Smooth muscle cell (in vitro differentiated cells): ENCODE measurements at regions not wholly inside any gene's neighbourhood (a gene's known extent, or its start where the extent isn't known, plus 50 kb on each side); places are given as distances from the start of the nearest gene placed in this dataset.

ENCODE experiments used
- DNase-seq: peaks from one replicate; lab custom pipeline; 2025; ENCODE audit not compliant: unreplicated experiment; lab: John Stamatoyannopoulos, UW
- H2AFZ ChIP-seq: fragments of 200-600 bp; sonication (generic); 2 replicates; pipeline ENCODE4 v1.6.0; 2016; ENCODE audit warnings: antibody characterized with exemption, low read depth, mild to moderate bottlenecking
- H3F3A ChIP-seq: fragments of 200-600 bp; sonication (generic); 2 replicates; pipeline ENCODE4 v1.6.0; 2017; ENCODE audit warnings: antibody characterized with exemption, low read depth
- H3K27ac ChIP-seq: fragments of 200-600 bp; sonication (generic); 2 replicates; pipeline ENCODE4 v1.5.1; 2016; ENCODE audit warnings: low read depth, mild to moderate bottlenecking
- H3K27me3 ChIP-seq: fragments of 200-600 bp; sonication (generic); 2 replicates; pipeline ENCODE4 v1.6.1; 2016; ENCODE audit warnings: low read depth, mild to moderate bottlenecking
- H3K36me3 ChIP-seq: fragments of 200-600 bp; sonication (generic); 2 replicates; pipeline ENCODE4 v1.5.1; 2016; ENCODE audit warnings: low read depth
- H3K4me1 ChIP-seq: fragments of 200-600 bp; sonication (generic); 2 replicates; pipeline ENCODE4 v1.5.1; 2016; ENCODE audit warnings: low read depth
- H3K4me2 ChIP-seq: fragments of 200-600 bp; sonication (generic); 2 replicates; pipeline ENCODE4 v1.6.0; 2016; ENCODE audit warnings: mild to moderate bottlenecking
- H3K4me3 ChIP-seq: fragments of 200-600 bp; sonication (generic); 2 replicates; pipeline ENCODE4 v1.5.1; 2016; ENCODE audit warnings: mild to moderate bottlenecking
- H3K79me2 ChIP-seq: fragments of 200-600 bp; sonication (generic); 2 replicates; pipeline ENCODE4 v1.6.0; 2016; ENCODE audit warnings: low read depth, mild to moderate bottlenecking
- H3K9ac ChIP-seq: fragments of 200-600 bp; sonication (generic); 2 replicates; pipeline ENCODE4 v1.6.0; 2016; ENCODE audit warnings: low read depth
- H3K9me3 ChIP-seq: fragments of 200-600 bp; sonication (generic); replicated peaks from 2 replicates; pipeline ENCODE4 v1.5.1; 2016; ENCODE audit warnings: low read depth
- H4K20me1 ChIP-seq: fragments of 200-600 bp; sonication (generic); 2 replicates; pipeline ENCODE4 v1.6.0; 2016; ENCODE audit warnings: low read depth
- CTCF ChIP-seq: fragments of 200-600 bp; sonication (generic); IDR thresholded peaks from 2 replicates; pipeline ENCODE4 v1.5.1; 2017; ENCODE audit warnings: borderline replicate concordance, mild to moderate bottlenecking, antibody characterized with exemption; ENCODE audit not compliant: insufficient read depth, poor library complexity, severe bottlenecking
- WGBS: methylation state at CpG from one replicate; pipeline ENCODE4 v1.1.7; 2016; ENCODE audit warnings: low lambda C conversion rate; 5-methylcytosine and 5-hydroxymethylcytosine counted together

GRCh38 chr11:10627816-10628215 lies 59.4 kb upstream of the LYVE1 start:
- Histone ChIP-seq H4K20me1 (no peaks in the 10 kb centered on the region), H3K4me1 (no peaks in the 10 kb centered on the region), H3K27ac (no peak overlapping the region), H3K4me2 (no peak overlapping the region), H3K4me3 (no peak overlapping the region), H3K79me2 (no peaks in the 10 kb centered on the region), H2AFZ (no peak overlapping the region), H3K9ac (no peak overlapping the region), H3K9me3 (no peaks in the 10 kb centered on the region), H3K27me3 (no peaks in the 10 kb centered on the region), H3F3A (no peaks in the 10 kb centered on the region), H3K36me3 (no peaks in the 10 kb centered on the region)
- no peak for TF ChIP-seq CTCF
- no peak for DNase-seq
- WGBS: 96% methylated on average over 5 of the region's 5 CpGs

- no peaks in the 10 kb centered on the region for H3K27me3 ChIP-seq
- no peak overlapping the region for H3K4me3 ChIP-seq
- H3K9ac ChIP-seq: no peak overlapping the region
- WGBS: 97% methylated on average over 7 of the region's 7 CpGs
- H3K27ac ChIP-seq: no peak overlapping the region
- H3K79me2 ChIP-seq: no peaks in the 10 kb centered on the region
- H3F3A ChIP-seq: no peaks in the 10 kb centered on the region
- H3K4me2 ChIP-seq: no peak overlapping the region
- no peaks in the 10 kb centered on the region for H3K36me3 ChIP-seq
- DNase-seq: no peak
- H3K9me3 ChIP-seq: no peaks in the 10 kb centered on the region
- no peaks in the 10 kb centered on the region for H3K4me1 ChIP-seq
- no peaks in the 10 kb centered on the region for H4K20me1 ChIP-seq
- no peak for TF ChIP-seq CTCF
- H2AFZ ChIP-seq: no peak overlapping the region
These were observed 58.8 kb upstream of the LYVE1 start for GRCh38 chr11:10627291-10627690.

- Histone ChIP-seq H3K27ac (no peak overlapping the region), H4K20me1 (no peaks in the 10 kb centered on the region), H3K9me3 (no peaks in the 10 kb centered on the region), H3K27me3 (no peaks in the 10 kb centered on the region), H3K4me1 (no peaks in the 10 kb centered on the region), H3F3A (no peaks in the 10 kb centered on the region), H3K4me2 (no peak overlapping the region), H3K9ac (no peak overlapping the region), H3K36me3 (no peaks in the 10 kb centered on the region), H3K4me3 (no peak overlapping the region), H2AFZ (no peak overlapping the region), H3K79me2 (no peaks in the 10 kb centered on the region)
- 97% methylated on average over 13 of the region's 13 CpGs for WGBS
- no peak for DNase-seq
- no peak for TF ChIP-seq CTCF
These were observed 57.5 kb upstream of the LYVE1 start for GRCh38 chr11:10625982-10626311.

DNA sequence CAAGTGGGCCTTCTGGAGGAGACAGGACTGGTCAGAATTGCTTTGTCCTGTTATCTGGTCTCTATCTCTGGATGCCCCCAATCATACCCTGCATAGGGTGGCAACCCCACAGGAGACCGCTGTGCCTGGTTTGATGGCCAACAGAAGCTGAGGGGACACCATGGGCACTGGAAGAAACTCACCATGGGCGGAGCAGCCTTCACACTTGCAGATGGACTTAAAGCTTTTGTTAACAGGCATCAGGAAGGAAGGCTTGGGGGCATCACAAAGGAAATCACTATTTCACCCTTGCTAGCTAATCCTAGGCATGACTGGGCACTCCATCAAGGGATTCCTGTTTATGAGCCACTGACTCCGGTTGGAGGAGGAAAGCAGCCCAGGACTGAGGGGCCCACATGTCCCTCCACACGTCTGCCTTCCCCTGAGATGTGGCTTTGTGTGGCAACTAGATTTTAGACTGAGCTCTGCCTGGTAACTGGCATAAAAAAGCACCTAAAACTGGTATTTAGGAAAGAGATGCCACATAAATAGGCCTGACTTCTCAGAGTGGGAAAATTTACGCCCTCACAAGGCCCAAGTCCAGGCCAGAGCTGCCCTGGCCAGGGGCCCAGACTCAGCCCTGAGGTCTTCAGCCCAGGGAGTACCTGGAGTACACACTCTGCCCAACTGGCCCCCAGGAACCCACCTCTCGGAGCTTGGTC lies 57.0 kb upstream of the LYVE1 start:
- Histone ChIP-seq H3K79me2 (no peaks in the 10 kb centered on the region), H2AFZ (no peak overlapping the region), H3K27me3 (no peaks in the 10 kb centered on the region), H3F3A (no peaks in the 10 kb centered on the region), H3K4me2 (no peak overlapping the region), H3K4me1 (no peaks in the 10 kb centered on the region), H3K4me3 (no peak overlapping the region), H4K20me1 (no peaks in the 10 kb centered on the region), H3K9me3 (no peaks in the 10 kb centered on the region), H3K9ac (no peak overlapping the region), H3K27ac (no peak overlapping the region), H3K36me3 (no peaks in the 10 kb centered on the region)
- no peak for DNase-seq
- 79% methylated on average over 6 of the region's 6 CpGs for WGBS
- TF ChIP-seq CTCF: no peak
